Fibroblast of upper back skin (primary cell): ENCODE measurements at regions not wholly inside any gene's neighbourhood (a gene's known extent, or its start where the extent isn't known, plus 50 kb on each side); places are given as distances from the start of the nearest gene placed in this dataset.

ENCODE experiments used
- DNase-seq: peaks from one replicate; pipeline ENCODE4 v3.0.0-alpha.2; 2013

DNA sequence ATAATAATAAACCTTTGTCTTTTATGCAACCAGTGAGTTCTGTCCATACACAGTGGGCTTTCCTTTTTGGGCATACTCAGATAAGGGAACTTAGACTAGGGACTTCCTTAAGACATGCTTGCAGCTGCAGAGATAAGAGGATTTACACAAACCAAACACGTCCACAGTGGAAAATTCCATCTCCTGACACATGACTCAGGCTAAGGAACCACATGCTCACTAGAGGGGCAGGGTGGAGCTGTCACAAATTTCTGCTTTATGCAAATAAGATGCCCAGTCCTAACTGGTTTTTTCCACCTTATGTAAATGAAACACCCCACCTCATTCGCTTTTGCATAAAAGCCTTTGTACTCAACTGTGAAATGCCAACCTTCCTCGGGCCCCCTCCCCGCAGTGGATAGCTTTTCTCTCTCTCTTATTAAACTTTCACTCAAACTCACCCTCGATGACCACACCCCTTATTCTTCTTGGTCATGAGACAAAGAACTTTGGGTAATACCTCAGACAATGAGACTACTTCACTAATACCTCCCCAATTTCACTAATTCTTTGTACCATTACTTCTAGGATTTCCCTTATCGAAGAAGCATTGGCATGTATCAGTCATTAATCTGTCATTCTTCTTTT, 170.3 kb upstream of the FTMT start:
- DNase-seq = no peak

DNA sequence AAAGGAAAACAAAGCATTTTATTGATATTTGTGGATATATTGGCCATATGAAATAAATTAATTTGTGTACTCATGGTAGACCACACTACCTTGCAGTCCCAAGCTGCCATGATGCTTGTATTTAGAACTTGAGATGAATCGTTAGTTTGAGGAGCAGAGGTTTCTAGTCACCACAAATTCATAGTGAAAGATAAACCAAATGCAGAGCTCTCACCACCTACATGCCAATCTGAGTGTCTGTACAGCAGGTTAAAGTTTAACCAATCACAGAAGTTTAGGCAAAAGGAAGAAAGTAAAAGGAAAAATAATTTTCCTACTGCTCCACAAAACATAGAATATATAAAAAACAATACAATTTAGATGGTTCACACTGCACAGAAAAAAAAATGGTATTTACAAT, 163.6 kb upstream of the FTMT start:
- no peak for DNase-seq

DNA sequence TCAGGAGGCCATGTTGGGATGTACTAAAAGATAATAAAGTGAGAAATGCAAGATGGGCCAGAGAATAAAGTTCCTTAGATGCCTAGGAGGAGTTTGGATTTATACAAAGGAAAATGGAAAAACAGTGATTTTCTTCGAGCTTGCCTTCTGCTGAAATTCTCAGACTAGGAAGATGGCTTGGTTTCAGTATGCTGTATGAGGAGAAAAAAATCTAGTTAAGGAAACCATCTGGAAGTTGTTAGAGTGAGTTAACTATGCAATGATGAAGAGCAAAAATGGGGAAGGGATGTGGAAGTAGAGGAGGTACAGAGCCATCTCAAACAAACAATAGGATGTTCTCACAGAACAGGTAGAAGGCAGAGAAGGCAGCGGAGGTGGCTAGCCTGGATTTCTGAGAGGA, 162.9 kb upstream of the FTMT start:
- DNase-seq = peak; percentile 9

DNA sequence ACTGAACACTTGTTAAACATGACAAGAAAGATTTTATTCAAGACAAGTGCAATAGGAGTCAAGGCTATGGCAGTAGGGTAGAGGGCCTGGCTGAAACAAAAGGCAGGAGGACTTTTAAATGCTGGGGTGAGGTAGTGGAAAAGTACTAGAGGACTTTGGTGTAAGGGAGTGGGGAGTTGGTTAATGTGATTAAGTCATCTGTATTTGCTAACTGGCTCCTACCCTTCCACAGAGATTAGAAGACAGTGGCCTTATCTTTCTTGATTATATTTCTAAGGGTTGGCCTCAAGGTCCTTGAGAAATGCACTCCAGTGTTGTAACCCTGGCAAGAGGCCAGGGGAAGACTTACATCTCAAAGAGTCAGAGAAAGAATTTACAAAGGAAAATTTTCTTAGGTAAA, 160.2 kb upstream of the FTMT start:
- DNase-seq = peak; percentile 5

DNA sequence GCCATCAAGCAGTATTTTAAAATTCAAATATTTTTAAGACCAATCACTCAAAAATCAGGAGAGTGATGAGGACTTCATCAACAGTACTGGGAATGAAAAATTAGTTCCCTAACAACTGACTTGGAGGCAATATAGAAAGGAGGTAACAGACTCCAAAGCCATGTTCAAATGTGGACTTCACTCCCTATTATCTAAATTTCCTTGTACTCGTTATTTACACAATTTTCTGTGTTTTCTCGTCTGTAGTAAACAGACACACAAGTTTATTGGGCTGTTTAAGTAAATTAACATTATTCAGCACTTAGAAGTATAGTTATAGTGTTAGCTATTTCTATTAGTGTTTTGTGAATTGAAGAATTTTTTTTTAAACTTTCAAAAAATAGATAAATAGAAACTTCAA, 159.5 kb upstream of the FTMT start:
- DNase-seq = no peak

DNA sequence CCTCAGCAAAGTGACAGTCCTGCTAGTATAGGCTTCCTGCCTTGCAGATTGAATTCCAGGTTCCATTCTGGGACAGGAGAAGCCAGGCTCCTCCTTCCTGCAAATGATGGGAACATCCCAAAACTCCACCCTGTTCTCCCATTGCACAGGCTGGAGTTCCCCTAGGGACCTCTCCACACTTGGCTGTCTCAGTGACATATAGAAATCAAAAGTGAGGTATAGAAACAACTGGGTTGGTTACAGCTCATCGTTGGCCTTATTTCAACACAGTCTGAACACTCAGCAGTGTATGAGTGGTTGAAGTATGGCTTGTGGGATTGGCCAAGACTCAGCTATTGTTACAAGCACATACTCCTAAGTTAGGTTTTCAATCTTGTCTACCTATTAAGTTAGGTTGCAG, 157.8 kb upstream of the FTMT start:
- peak; percentile 44 for DNase-seq

DNA sequence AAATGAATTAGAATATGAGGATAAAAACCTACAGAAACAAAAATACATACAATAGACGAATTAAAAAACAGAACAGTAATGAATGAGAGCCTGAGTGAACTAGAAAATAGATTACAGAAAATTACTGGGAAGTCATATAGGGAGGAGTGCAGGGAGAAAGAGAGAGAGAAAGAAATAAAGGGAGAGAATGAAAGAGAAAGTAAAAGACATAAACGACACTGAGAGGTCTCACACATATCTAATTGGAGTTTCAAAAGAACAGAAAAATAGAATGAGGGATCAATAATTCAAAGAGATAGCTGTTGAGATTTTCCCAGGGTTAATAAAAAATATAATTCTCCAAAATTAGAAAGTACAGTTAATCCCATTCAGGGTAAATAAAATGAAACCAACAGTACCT, 156.4 kb upstream of the FTMT start:
- DNase-seq = no peak

DNA sequence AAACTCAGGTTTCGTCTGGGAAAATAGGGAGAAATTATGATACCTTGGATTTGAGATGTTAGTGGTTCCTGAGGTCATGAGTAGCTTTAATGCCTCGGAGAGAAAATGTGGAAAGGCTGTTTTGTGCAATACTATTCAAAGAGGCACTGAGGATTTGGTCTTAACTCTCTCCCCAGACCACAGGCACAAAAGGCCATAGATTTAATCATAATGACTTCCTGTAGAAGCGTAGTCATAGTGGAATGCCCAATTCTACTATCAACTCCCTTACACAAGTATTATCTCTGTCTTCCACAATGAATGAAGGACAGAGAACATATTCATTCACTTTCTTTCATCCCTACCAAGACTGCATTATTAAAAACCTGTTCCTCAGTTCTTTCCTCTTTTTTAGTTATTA, 153.0 kb upstream of the FTMT start:
- no peak for DNase-seq

DNA sequence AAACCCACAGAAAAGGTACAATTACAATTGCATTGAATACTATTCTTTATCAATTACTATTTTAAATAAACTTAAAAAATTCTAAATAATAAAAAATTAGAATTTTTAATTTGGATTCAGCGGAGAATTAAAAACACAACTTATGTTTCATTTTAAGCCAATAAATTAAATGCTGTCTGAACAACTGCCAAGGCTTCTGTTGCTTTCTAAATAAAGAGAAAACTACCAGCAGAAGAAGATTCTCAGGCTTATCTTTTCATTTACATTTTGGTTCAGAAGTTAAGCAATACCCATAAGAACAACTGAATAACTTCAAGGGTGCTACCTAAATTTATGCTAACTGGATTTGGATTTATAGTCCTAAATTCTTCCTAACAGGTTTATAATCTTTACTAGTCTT, 150.0 kb upstream of the FTMT start:
- no peak for DNase-seq

DNA sequence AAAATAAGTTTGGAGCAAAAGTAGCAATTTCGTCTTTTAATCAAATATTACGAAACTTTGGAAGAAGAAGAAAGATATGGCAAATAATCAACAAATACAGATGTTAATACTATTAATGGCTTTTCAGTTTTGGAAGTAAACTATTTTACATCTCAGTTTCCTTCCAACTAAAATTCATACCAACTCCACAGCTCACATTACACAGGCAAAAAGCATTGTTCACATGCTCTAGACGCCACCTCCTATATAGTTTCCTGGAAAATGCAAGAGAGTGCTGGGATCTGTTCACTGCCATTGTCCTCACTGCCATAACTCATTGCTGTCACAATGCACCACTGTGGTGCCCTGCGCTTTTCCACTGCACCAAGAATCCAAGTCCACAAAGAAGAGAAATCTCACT, 149.0 kb upstream of the FTMT start:
- no peak for DNase-seq

DNA sequence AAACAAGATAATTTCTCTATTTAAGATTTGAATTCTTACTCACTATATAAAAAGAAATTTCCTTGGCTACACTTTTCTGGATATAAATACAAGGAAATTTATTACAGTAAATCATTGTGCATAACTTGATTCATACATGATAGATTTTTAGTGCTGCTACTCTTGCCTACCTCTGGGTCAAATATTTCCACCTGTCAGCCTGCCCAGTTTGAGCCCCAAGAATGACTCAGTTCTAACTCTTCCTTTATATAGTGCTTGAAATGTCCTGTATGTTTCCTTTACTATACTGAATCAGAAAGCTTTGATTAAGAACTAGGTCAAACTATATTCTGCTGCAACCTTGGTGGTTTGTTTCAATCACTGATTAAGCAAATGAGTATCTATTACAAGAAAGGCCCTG, 147.4 kb upstream of the FTMT start:
- no peak for DNase-seq

DNA sequence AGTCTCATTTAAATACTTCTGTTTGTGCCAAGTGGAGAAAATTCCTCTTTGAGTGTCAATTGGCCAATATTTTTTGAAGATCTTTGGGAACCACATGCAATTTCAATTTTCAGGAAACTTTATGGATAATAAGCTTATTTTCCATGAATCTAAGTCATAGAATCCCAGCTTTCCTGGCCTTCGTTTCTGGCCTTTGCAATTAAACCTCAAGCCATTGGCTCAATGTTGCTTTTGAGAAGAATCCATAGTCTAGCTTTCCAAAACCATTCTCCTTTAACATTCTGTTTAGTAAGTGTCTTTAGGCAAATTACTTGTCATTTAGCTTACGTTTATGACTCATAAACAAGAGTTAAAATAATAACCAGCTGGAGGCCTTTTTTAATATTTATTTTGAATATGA, 145.0 kb upstream of the FTMT start:
- no peak for DNase-seq

DNA sequence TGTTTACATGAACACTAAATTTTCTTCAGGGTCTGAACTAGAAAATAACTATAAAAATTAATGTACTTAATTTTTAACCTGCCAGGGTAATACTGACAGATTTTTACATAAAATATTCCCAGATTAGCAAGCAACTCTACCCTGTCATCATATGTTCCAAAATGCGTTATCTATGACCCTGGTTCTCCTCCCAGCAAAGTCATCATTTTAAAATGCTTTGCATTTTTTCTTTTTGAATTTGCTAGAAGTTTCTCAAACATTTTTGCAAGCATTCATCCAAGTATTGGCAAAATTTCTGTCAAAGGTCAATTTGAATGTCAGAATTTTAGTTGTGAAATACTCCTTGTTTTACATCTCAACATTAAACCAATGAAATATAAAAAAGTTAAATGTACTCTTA, 144.5 kb upstream of the FTMT start:
- no peak for DNase-seq

DNA sequence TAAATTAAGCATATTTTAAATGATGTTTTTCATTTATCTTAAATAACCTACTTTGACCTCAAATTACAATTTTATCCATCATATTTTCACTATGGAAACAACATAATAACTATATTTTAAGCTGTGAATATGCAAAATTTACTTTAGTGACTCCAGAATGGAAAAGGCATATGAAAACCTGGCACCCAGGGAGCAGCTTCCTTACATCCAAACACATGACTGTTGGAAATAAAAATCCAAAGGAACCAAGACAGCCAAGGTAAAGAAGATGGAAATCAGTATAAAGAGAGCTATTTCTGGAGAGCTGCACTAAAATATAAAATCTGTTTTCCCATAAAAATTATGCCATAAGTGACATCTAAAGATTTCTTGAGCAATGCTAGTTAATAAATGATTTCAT, 140.3 kb upstream of the FTMT start:
- no peak for DNase-seq

DNA sequence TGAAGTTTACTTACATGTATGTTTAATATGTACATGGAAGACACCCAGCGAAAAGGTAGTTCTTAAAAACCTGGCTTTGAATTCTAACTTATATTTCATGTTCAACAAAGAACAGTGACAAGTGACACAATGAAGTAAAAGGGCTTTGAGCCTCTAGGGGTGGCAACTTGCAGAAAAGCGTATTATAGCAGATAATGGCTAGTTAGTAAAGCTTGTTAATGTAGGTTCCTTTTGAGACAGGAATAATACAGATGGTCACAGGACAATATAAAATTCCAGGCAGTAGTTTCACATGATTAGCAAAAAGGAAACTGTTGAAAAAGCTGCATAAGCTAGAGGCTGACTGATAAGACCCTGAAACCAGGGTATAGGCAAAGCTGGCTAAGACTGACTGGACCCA, 132.4 kb upstream of the FTMT start:
- no peak for DNase-seq

DNA sequence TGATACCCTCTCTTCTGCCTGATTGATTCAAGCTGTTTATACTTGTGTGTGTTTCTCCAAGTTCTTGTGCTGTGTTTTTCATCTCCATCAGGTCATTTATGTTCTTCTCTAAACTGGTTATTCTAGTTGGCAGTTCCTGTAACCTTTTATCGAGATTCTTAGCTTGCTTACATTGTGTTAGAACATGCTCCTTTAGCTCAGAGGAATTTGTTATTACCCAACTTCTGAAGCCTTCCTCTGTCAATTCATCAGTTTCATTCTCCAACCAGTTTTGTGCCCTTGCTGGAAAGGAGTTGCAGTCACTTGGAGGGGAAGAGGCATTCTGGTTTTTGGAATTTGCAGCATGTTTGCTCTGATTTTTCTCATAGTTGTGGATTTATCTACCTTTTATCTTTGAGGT, 126.2 kb upstream of the FTMT start:
- no peak for DNase-seq

DNA sequence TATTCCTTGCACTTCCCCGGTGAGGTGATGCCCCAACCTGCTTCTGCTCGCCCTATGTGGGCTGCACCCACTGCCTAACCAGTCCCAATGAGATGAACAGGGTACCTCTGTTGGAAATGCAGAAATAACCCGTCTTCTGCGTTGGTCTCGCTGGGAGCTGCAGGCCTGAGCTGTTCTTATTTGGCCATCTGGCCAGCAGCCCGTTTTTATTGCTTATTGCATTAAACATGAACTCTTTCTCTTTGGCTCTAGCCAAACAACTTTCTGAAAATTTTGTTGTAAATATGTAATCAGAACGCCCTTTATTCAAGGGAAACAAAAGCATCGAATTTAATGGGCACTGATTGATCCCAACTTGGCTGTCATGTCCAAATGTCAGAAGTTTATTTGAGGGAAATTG, 124.7 kb upstream of the FTMT start:
- no peak for DNase-seq

DNA sequence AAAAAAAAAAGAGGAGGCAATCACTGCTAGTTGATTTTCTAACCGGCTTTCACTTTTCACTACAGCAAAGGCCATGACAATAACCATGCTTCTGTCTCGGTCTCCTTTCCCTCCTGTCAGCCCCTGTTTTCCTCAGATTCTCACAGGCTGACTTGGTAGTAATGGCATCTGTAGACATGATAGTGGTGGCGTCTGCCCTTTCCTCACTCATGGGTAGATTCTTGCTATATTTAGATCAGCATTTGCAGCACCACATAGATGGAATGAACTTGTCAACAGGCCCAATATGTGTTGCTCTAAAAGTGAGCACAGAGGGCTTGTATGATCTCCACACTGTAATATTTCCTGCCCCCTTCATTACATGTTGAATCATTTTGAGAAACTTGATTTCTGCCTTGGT, 120.3 kb upstream of the FTMT start:
- DNase-seq = no peak

DNA sequence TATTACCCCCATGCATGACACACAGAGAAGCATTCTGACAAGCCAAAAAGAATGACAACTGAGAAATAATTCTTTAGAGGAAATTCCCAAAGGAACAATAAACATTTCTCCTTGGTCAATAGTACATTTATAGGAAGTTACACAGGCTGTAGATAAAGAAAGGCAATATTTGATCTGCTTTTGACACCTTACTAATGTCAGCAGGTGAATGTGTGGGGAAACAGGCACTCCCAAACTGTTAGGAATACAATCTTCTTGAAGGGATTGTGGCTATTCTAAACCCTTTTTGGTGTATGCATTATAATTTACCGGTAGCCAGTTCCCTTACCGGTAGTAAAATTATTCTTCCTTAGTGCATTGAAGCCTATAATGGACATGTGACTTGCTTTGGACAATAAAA, 116.1 kb upstream of the FTMT start:
- no peak for DNase-seq

DNA sequence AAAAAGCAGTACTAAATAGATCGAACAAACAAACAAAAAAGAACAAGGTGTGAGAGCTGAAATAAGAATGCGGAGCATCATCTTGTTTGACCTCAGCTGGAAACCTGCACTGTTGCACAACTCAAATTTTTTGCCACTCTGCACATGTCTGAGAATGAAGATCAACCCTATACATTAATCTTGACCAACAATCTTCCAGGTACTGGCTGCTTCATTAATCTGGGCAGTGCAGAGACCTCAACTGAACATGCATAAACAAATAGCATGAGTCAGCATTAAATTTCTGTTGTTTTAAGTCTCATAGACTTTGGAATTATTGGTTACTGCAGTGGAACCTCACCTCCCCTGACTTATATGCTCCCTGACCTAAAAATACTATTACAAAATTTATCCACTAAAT, 114.6 kb upstream of the FTMT start:
- DNase-seq = no peak

DNA sequence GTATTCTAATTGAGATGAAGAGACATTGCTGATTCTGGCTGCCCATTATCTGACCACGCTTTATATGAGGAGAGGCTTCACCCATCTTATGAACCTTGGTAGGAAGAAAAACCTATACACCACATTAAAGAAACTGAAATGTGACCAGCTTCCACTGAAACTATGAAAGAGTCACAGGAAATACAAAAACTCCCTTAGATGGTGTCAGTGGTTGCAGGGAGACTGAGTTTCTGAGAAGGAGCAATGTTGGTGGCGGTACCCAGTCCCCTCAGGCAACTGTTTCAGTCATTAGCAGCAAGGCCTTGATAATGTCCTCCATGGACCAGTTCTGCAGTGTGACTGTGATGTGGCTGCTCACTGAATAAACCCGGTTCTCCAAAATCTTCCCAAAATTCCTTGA, 110.5 kb upstream of the FTMT start:
- DNase-seq = no peak

DNA sequence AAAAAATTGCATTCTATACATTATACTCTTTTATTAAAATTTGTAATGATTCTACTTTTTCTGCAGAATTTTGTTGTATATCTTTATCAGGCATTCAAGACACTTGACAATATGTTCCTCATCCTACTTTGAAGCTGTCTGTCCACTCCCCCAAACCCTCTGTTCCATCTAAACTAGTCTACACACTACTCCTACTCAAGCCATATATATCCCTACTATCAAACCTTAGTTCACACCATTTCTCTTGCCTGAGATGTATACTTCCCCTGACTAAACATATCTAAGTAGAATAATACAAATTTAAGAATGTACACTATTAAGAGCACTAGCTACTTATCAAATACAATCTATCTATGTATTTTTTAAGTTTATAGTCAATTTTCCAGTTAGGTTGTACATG, 107.1 kb upstream of the FTMT start:
- no peak for DNase-seq

DNA sequence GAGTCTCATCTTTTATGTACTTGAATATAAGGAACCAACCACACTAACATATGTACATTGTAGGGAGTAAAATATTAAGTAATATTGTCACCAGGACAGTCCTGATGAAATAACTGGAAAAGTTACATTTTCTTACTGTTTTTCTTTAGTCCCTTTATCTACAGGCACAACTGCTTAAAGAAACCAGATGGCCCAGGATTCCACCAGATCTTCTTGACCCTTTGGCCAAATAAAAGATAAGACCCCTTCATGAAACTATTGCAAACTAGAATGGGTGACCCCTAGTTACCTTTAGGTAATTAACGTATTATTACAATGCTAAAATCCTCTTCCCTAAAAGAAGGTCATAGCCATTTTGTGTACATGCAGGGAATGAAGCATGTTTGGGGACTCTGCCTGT, 106.3 kb upstream of the FTMT start:
- DNase-seq = no peak

DNA sequence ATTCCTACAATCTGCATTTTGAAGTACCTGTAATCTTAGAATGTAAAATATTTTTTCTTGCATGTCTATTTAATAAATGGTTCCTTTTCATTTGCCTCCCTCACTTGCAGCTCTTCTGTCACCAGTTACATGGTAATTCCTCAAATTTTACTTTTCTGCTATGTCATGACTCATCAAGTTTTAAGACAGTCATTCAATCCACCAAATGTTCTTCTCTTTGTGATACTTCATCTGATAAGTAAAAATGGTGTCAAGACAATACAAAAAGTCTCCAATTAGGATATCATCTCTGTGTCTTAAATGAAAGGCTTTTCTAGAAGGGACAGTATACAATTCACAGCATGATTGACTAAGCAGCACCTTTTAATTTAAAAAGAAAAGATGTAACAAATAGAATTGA, 104.9 kb upstream of the FTMT start:
- DNase-seq = no peak

DNA sequence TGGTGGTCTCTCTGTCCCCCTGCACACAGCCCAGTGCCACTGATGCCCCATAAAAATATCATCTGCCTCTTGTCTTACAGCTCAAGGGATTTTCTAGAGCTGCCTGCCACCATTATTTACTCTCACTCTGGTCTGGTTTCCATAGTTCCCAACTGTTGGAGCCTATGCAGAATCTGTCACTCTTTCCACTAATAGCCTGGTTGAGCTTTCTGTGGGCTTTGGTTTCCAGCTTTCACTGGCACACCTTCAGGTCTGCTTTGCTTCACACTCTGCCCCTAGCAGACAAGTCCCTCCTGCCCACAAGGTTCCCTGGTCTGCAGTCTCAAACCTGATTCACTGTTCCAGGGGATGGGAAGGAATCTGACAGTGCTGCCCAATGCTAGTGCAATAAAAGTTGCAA, 103.0 kb upstream of the FTMT start:
- no peak for DNase-seq

DNA sequence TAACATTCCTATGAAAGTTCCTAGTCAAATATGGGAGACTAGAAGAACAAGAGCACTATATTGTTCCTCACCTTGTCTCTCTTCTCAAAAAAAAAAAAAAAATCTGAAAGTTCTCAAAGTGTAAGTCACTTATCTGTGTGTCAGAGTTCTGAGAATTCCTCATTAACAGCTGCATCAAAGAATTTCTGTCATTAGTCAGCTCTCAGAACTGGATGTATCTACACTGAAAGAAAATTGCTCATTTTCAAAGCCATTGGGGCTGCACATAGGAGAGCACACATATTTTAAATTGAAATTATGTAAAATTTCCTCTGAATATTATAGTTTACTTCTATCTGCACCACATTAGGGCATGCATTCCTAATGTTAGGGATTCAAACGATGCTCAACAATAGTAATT, 99.5 kb upstream of the FTMT start:
- no peak for DNase-seq
